ENCODE measurements at regions not wholly inside any gene's neighbourhood (a gene's known extent, or its start where the extent isn't known, plus 50 kb on each side); places are given as distances from the start of the nearest gene placed in this dataset.

DNA sequence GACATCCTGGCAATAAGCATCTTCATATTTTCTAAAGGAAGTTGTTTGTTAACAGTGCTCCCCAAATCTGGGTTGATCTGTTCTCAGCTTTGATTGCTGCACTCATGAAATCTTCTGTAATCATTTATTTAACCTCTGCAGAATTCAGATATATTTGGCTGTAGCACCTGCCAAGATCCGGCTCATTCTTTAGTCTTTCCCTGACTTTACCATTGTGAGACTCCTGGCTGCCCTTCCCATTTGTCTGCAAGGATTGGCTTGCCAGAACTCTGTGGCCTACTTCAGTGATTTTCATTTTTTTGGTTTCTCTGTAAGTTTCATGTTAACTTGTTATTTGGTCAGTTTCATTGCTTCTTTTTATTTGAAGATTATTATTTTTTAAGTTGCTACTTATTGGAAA lies 191.2 kb upstream of the PLXNC1 start:
- TF ChIP-seq, protein P1, sequence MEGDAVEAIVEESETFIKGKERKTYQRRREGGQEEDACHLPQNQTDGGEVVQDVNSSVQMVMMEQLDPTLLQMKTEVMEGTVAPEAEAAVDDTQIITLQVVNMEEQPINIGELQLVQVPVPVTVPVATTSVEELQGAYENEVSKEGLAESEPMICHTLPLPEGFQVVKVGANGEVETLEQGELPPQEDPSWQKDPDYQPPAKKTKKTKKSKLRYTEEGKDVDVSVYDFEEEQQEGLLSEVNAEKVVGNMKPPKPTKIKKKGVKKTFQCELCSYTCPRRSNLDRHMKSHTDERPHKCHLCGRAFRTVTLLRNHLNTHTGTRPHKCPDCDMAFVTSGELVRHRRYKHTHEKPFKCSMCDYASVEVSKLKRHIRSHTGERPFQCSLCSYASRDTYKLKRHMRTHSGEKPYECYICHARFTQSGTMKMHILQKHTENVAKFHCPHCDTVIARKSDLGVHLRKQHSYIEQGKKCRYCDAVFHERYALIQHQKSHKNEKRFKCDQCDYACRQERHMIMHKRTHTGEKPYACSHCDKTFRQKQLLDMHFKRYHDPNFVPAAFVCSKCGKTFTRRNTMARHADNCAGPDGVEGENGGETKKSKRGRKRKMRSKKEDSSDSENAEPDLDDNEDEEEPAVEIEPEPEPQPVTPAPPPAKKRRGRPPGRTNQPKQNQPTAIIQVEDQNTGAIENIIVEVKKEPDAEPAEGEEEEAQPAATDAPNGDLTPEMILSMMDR (conservative IDR thresholded peaks at IDR 0.05; ENCODE audit: low read depth, low read length): no peak
- H3K4me3 ChIP-seq (ENCODE audit: low read depth, low read length): no peak overlapping the region
- no peak for DNase-seq (ENCODE audit: low read depth)

DNA sequence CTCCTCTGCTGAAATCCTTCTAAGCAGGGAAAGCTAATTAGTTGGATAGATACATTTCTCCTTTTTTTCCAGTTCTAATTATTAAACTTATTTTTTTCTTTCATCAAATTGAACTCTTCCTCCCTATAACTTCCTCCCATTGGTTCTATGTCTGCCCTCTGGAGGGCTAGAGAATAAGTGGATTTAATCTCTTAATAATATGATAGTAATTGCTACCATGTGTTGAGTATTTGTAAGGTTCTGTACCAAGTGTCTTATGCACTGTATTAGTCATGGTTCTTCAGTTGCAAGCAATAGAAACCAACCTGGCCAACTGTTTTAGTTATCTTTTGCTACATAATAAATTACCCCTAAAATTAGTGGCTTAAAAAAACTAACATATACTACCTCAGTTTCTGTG lies 190.5 kb upstream of the PLXNC1 start:
- TF ChIP-seq, protein P1 (conservative IDR thresholded peaks at IDR 0.05; ENCODE audit: low read depth, low read length): no peak
- H3K4me3 ChIP-seq (ENCODE audit: low read depth, low read length): no peak overlapping the region
- no peak for DNase-seq (ENCODE audit: low read depth)

DNA sequence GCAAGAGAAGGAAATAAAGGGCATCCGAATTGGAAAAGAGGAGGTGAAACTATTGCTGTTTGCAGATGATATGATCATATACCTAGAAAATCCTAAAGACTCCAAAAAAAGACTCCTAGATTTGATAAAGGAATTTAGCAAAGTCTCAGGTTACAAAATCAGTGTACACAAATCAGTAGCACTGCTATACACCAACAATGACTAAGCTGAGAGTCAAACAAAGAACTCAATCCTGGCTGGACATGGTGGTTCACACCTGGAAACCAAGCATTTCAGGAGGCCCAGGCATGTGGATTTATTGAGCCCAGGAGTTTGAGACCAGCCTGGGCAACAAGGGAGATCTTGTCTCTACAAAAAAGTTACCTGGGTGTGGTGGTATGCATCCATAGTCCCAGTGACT lies 188.7 kb upstream of the PLXNC1 start:
- DNase-seq (ENCODE audit: low read depth): no peak
- no peak overlapping the region for H3K4me3 ChIP-seq (ENCODE audit: low read depth, low read length)
- TF ChIP-seq, protein P1 (conservative IDR thresholded peaks at IDR 0.05; ENCODE audit: low read depth, low read length): no peak

DNA sequence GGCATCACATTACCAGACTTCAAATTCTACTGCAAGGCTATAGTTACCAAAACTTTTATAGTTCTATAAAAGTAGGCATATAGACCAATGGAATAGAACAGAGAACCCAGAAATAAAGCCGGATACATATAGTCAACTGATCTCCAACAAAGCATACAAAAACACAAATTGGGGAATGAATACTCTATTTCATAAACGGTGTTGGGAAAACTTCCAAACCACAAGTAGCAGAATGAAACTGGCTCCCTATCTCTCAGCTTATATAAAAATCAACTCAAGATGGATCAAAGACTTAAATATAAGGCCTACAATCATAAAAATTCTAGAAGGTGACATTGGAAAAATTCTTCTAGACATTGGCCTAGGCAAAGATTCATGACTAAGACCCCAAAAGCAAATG lies 187.9 kb upstream of the PLXNC1 start:
- no peak overlapping the region for H3K4me3 ChIP-seq (ENCODE audit: low read depth, low read length)
- DNase-seq (ENCODE audit: low read depth): peak; percentile 31
- TF ChIP-seq, protein P1 (conservative IDR thresholded peaks at IDR 0.05; ENCODE audit: low read depth, low read length): no peak

DNA sequence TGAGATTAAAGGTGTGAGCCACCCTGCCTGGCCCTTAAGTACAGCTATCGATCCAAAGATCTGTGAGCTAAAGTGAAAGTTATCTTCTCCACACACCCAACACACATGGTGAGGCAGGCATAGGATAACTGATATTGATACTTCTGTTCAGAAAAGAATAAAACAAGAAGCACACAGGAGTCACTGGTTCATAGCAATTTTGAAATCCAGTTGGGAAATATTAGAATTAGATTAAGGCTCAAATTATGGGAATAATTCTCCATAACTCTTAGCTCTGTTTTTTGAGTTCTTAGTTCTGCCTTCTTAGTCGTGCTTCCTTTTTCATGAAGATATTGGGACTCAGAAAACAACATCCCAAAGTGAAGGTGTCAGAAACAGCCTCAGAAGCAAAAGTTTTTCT lies 186.0 kb upstream of the PLXNC1 start:
- no peak overlapping the region for H3K4me3 ChIP-seq (ENCODE audit: low read depth, low read length)
- no peak for DNase-seq (ENCODE audit: low read depth)
- TF ChIP-seq, protein P1 (conservative IDR thresholded peaks at IDR 0.05; ENCODE audit: low read depth, low read length): no peak

DNA sequence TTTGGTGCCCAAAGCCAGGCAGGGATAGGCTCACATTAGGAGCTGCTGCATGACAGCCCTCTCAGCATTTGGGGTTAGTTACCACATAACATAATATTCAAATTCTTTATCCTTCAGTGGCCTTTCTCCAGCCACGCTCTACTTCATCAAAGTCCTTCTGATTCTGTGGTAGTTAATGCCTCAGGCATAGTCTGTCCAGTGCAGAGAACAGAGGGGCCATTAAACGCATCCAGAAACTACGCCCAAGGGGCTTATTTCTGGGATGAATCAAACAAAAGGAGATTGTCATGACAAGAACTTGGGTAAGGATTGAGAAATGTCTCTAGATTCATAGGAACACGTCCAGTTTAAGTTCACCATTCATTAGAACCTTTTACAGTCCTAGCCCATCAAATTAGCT lies 183.4 kb upstream of the PLXNC1 start:
- no peak overlapping the region for H3K4me3 ChIP-seq (ENCODE audit: low read depth, low read length)
- TF ChIP-seq, protein P1 (conservative IDR thresholded peaks at IDR 0.05; ENCODE audit: low read depth, low read length): no peak
- DNase-seq (ENCODE audit: low read depth): no peak

DNA sequence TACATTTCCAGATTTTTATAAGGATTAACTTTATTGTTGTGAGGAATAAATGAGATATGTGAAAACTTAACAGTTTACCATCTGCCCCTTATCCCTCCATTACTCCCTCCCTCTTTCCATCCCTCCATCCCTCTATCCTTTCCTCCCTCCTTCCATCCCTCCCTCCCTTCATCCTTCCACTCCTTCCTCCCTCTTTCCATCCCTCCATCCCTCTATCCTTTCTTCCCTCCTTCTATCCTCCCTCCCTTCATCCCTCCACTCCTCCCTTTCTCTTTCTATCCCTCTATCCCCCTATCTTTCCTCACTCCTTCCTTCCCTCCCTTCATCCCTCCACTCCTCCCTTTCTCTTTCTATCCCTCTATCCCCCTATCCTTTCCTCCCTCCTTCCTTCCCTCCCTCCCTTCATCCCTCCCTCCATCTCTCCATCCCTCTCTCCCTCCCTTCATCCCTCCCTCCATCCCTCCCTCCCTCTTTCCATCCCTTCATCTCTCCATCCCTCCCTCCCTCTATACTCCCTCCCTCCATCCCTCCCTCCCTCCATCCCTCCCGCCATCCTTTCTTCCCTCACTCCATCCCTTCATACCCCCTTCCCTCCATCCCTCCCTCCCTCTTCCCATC lies 181.8 kb upstream of the PLXNC1 start:
- no peak for DNase-seq (ENCODE audit: low read depth)
- H3K4me3 ChIP-seq (ENCODE audit: low read depth, low read length): no peak overlapping the region
- TF ChIP-seq, protein P1 (conservative IDR thresholded peaks at IDR 0.05; ENCODE audit: low read depth, low read length): no peak

Data from choroid plexus epithelial cell (primary cell).